HG02840 (cell line): ENCODE measurements at regions not wholly inside any gene's neighbourhood (a gene's known extent, or its start where the extent isn't known, plus 50 kb on each side); places are given as distances from the start of the nearest gene placed in this dataset.
A peak's percentile ranks its signal among the peaks of the same experiment; 100 is the strongest.
"Not testable (repeated sequence)": the region's sequence is repeated elsewhere in the genome, so short reads cannot be mapped to it uniquely, and the experiment has no call there.

Source experiments
- ATAC-seq: cut with Tn5 transposase; IDR thresholded peaks from one replicate; pipeline ENCODE4 v1.9.1; 2021; ENCODE audit warnings: mild to moderate bottlenecking, moderate library complexity, moderate number of reproducible peaks; ENCODE audit not compliant: unreplicated experiment, low FRiP score

DNA sequence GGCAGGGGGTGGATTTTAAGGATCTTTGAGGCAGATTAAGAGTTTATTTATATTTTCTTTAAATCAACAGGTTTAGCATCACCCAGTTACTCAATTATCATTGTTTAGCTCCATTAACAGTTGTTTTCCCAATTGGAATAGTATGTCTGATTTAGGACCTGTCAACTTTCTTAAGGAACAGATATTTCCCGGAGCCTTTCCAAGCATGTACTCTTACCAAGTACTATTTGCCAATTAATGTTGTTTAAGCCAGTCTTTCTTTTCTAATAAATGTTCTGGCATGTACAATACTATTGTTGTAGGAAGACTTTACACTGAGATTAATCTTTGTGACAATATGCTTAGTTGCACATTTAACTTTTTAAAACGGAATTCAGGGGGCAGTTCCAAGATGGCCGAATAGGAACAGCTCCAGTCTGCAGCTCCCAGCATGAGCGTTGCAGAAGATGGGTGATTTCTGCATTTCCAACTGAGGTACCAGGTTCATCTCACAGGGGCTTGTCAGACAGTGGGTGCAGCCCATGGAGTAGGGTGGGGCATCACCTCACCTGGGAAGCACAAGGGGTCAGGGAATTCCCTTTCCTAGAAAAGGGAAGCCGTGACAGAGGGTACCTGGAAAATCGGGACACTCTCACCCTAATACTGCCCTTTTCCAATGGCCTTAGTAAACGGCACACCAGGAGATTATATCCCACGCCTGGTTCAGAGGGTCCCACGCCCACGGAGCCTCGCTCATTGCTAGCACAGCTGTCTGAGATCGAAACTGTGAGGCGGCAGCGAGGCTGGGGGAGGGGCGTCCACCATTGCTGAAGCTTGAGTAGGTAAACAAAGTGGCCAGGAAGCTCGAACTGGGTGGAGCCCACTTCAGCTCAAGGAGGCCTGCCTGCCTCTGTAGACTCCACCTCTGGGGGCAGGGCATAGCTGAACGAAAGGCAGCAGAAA lies 173.7 kb downstream of the LRRC70 start:
- ATAC-seq: not testable (repeated sequence)

DNA sequence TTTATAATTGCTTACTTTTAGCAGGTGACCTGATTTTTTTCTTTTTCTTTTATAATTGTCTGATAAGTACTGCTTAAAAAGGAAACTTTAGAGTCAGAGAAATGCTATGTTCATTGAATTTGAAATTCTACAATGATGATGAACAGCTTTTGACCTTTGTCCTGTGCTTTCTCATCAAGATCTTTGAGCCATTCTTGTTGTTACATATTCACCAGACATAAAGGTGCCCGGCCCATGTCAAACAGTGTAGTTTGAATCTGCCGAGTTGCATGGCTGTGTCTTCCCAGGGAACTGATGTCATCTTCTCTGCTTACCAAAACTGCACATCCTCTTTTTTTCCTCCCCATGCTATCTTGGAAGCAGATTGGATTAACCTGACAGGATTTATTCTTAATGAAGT lies 163.6 kb downstream of the LRRC70 start:
- ATAC-seq: no peak

DNA sequence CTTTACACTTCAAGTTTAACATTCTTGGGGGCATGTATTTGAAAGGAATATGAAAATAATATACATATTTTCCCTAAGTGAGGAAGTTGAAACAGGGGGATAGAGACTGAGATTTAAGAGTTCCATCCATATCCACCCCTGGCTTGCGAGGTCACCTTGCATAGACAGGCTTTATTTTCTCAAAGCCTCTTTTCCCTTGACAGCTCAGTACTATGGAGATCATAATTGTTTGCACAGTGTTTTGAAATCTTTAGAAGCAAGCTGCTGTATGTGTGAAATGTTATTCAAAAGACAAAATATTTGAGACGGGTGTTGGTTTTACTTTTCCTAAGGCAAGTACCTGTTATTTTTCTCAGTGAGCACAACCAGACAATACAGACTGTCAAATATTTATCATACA lies 163.1 kb downstream of the LRRC70 start:
- ATAC-seq: no peak

DNA sequence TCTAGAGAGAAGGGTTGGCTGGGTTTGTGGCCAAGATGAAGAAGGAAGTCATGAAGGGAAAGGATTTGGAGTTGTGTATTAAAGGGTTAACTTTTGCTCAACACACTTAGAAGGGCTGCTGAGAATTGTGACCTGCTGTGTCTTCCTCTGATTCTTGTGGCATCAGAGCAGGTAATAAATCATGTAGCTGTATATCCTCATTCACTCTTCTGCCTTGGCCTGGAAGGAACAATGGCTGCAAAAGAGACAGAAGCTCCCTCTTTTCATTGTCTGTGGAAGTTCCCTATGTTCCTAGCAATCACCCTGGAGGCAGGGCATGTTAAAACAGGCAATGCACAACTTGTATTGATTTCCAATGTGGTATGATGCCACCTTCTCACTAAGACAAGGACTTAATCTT lies 159.1 kb downstream of the LRRC70 start:
- ATAC-seq: no peak

DNA sequence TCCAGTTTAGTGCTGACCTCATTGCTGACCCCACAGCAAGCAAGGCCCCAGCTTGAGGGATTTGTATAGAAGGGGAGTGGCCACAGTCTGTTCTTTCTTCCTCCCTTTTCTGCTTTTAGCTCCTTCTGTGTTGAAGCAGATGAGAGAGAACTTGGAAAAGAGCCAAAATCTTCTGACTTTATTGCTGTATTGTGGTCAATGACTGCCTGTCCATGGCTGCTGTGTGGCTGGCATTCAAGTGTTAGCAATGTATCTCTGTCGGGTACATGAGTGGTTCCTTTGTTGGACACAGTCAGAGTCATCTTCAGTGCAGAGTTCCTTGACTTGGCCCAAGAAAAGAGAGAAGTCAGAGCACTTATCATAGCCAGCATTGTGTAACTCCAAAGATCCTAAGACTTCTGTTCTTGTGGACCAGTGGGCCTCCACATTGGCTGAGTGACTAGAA lies 154.1 kb downstream of the LRRC70 start:
- no peak for ATAC-seq

DNA sequence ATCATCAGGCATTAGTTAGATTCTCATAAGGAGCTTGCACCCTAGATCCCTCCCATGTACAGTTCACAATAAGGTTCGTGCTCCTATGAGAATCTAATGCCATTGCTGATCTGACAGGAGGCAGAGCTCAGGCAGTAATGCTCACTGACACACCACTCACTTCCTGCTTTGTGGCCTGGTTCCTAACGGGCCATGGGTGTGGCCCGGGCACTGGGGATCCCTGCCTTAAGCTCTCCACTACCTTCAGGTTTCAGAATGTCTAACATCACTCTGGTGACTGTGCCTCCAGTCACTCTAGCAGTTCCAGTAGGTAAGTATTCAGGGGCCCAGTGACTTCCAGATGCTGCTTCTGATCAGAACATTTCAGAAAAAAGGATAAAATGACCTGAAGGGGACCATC lies 152.4 kb downstream of the LRRC70 start:
- ATAC-seq: no peak

DNA sequence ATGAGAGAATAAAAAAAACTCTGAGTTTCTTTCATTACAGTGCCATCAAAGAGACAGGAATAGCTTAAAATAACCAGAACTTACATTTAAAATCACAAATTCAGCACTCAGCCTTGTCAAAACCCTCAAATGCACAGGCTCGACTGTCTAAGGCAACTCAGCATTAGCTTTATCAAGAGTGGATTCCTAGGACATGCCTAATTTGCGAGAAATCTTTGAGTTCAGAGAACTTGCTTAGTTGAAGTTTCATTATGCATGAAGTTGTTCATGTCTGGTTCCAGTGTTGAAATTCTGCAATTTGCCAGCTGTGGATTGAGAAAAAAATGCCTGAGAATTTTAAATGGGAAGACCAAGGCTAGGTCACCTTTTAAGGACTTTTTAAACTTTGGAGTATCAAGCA lies 151.1 kb downstream of the LRRC70 start:
- ATAC-seq: no peak

DNA sequence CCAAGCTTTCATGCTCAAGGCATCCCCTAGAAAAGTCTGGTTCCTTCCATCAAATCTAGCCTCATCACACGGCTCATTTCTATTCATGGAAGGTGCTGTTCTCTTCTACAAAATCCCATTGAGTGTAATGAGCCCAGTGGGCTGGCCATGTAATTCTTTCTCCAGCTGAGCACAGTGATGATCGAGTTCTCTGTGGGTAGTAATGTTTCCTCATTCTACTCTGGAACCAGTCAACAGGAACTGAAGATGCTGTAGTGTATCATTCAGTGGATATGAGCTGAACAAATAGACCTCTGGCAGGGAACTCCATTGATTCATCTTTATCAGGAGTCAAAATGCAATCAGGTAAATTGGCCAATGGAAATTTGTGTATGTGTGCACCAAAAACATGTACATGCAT lies 149.2 kb downstream of the LRRC70 start:
- ATAC-seq: no peak

DNA sequence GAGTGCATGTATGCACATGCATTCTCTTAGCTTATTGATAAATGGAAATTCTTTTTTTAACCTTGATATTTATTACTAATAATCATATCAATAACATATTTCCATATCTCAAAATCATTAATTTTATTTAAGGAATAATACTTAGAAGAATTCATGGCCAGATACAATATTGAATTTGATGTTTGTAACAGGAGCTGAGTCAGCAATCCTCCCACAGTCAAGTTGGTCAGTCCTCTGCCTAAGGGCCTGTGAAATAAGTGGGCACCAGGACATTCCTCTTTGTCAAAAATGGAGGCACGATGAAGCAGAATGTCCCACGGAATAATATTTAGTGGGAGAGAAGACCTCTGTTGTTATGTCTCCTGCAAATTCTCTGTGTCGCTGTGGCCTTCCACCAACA lies 148.6 kb downstream of the LRRC70 start:
- no peak for ATAC-seq

DNA sequence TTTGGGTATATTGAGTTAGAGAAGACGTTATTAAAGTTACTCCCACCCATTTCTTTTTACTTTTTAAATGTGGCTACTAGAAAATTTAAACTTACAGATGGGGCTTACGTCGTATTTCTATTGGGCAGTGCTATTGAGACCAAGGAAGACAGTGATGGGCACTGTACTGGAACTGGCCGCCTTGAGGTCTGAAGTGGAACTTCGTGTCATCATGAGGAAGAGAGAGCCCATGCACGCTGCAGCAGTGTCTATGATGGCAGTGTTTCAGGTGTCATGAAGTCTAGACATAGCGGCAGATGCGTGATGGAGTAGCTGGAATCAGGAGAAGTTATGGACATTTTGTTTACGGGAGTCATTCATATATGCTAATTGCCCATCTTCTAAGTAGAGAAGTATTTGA lies 143.7 kb downstream of the LRRC70 start:
- no peak for ATAC-seq

DNA sequence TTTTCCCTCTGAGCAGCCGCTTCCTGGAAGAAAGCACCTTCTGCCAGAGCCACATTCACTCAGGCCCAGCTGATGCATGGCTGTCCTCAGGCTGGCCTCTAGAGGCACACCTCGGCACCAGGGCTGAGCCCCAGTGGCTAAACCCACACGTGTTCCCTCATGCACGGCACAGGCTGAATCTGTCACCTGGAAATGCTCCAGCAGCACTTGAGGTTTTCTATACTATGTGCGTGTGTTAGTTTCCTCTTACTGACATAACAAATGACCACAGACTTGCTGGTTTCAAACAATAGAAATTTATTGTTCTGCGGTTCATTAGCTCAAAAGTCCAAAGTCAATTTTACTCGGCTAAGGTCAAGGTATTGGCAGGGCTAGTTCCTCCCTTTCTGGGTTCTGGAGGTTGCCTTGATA lies 141.4 kb downstream of the LRRC70 start:
- ATAC-seq: peak; percentile 90

DNA sequence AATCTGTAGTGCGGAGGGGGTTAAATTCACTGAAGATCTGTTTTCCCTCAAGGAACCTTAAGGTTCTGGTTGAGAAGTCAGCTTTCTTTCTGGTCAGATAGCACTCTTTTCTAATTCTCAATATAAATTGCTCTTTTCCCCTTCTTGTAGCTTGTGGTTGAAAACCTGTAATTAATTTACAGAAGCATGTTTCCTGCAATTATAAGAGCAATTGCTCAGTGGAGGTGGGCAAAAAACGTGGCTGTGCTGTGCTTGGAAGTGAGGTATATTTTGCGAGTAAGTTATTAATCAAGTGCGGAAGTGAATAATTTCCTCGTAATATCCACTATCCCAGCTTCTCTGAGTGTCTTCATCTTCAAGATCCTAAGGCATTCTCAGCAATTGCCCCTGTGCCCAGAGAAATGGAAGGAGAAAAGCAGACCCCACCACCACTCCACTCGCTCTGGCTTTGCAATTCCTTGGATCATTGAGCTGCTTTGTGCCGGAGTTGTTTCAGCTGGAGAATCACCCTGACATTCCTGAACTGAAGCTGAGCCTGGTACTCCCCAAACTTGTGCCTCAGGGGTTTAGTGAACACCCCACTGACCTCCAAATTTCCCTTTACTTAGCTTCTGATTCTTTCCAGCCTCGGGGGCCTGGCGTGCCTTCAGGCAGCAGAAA lies 140.6 kb downstream of the LRRC70 start:
- no peak for ATAC-seq

DNA sequence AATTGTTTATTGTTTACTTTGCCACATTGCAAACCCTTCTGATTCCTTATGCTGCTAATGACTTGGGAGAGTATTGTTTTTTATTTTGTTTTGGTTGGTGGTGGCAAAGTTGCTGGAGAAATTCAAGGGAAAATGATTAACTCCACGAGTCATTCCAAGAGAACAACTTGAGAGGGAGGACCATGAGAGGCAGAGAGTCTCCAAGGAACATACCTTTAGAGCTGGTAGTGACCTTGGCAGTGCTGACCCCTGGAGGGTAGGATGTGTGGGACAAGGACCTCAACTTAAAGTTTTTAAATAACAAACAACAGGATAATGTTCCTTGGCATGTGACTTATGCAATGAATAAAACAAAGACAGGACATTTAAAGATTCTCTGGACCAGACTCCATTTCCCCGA lies 139.7 kb downstream of the LRRC70 start:
- no peak for ATAC-seq

DNA sequence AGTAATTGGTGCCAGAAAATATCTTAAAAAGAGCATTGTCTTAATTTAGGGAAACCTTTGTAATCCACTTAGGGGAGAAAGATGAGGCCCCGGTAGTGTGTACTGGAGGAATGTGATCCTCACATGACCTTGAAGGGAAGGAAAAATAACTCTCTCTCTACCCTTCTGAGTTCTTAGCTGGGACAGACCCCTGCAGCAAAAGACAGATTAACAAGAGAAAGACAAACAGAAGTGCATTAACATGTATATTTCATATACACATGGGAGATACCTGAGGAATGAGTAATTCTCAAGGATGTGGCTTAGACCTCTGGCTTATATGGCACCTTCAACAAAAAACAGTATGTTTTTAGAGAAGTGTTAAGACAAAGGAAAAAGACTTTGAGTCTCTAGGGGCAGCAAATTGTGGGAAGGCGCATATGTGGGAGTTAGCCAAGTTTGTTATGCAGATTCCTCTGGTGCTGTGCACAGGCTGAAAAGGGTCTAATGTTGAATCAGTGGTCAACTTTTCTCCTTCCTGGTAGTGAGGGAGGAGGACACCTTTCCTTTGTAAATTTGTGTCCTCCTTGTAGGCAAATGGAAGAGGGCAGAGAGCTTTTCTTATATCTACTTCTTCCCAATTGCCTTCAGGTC lies 138.8 kb downstream of the LRRC70 start:
- ATAC-seq: no peak

DNA sequence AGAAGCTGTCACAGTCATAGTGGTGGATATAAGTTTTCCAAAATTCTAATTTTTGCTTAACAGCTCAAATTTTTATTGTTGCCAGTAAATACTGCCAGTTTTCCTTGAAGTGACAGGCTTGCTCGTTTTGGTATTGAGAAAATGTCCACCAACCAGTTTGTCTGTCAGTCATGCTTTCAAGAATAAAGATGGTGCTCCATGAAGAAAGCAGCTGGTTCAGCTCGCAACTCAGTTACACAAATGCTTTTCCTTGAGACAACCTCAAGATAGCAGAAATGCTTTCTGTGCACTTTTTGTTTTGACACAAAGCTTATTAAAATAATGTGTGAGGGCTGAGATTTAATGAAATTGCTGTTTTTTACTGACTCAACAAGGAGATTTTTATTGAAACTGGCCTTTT lies 135.7 kb downstream of the LRRC70 start:
- no peak for ATAC-seq

DNA sequence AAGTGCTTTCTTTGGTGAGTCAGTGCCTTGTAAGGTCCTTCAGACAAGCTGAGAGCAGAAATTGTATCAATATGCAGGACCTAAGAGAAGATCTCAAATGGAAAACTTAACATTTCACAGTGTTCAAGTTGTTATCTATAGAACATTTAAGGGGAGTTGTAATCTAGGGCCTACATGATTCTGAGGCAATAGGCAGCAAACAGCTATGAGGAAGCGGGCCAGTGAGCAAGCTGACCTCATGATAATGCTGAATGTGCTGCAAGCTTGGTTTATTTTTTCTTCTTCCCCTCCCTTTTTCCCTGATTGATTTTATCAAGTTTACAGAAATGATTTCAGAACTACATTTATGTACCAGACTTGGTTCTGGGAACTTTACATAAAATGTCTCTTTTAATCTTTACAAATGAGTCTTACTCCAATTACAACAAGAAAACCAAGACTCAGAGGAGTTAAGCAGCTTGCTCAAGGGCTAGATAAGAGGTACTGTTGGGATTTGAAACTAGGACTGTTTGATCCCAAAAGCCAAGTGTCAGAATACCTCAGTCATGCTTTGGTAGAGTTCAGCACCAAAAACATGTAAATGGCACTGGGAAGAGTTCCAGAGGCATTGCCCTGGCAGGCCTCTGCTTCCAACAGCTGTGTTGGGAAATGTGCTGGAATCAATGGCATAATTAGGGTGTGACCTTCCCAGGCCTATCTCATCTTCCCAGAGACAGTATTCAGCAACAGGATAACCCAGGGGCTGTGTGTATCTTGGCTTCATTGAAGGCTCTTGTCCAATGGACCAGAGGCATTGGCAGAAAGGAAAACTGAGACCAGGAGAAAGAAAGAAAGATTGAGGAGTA lies 130.1 kb downstream of the LRRC70 start:
- ATAC-seq: no peak

DNA sequence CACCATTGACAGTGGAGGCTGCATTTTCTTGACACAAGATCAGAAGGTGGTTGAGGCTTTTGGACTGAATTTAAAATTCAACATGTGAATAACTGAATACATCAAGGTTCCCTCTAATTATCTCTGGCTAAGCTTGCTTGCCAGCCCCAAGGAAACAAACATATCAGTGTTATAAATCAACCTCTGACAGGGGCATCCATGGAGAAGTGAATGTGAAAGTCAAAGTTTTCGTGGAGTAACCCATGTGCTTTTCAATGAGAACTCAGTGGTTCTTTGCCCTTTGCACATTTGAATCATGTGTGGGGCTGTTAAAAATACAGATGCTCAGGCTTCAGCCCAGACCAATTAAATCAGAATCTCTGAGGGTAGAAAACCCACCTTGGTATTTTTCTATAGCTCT lies 128.9 kb downstream of the LRRC70 start:
- no peak for ATAC-seq

DNA sequence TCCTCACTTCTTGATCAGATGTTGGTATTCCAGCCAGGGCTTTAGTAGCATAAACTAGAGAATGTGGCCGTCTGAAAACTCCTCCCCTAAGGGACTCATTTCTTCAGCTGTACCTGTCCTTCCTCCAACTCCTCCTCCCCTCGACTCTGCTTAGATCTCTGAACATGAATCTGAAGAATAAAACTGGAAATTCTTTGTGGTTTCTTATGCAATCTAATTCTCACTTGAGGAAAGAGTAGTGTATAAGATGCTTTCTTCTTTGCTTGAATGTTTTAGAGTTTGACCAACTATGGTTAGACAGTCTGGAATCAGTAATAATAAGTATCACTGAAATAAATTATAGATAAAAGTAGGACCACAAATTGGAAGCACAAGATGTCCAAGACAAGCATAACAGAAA lies 128.5 kb downstream of the LRRC70 start:
- ATAC-seq: no peak

DNA sequence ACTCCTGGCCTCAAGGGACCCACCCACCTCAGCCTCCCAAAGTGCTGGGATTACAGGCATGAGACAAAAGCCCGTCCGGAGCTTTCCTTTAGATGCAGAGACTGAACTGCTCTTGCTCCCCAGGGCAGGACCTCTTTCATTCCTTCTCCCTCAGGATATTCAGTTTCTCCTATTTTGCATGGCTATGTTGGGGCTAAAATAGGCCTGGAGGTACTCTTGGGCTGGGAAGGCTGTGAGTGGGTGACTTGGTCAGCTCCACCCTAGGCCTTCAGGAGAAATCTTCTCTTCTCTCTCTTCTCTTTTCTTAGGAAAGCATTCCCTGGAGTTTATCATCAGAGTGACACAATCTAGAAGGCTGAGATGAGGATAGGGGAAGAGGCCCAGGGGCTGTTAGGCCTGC lies 126.4 kb downstream of the LRRC70 start:
- no peak for ATAC-seq

DNA sequence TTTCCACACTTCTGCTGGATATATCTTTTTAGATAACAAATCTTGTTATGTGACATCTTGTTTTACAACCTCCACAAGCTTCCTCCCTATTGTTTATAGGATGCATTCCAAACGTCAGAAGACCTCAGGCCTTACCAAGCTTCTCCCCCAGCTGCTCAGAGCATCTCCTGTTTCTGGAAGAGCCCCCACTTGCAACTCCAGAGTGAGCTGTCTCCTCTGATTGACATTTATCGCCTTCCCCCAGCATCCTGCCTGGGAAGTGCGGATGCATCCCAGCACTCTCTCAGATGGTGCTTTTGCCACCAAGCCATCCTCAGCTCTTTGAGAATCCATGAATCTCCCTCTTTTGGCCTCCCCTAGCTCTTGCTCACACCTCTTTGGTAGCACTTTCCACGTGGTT lies 123.5 kb downstream of the LRRC70 start:
- no peak for ATAC-seq

DNA sequence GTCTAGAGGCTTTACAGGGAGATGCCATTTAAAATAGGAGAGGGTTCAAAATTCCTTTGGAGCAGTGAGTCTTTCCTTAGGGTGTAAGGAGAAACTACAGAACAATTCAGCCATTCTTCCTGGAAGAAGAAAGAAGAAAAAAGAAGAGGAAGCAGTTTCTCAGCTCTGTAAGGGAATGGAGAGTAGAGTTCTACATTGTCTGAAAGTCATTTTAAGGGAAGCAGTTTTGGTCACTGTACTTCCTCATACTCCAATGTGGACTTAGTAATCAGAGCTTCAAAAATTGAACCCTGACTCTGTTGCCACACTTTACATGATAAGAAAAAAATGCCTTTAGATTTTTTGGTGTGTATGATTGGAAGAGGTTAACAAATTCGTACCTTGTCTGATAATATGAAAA lies 122.4 kb downstream of the LRRC70 start:
- no peak for ATAC-seq
